ENCODE measurements at regions not wholly inside any gene's neighbourhood (a gene's known extent, or its start where the extent isn't known, plus 50 kb on each side); places are given as distances from the start of the nearest gene placed in this dataset.
"Not testable (repeated sequence)": the region's sequence is repeated elsewhere in the genome, so short reads cannot be mapped to it uniquely, and the experiment has no call there.

- DNase-seq (ENCODE audit: low read depth in 2 of 3, low spot score in 2 of 3) = no peak
Measured at GRCh38 chr2:226299771-226300170, 499.8 kb downstream of the IRS1 start.

GRCh38 chr2:226295681-226296080 is 503.9 kb downstream of the IRS1 start:
- DNase-seq (ENCODE audit: low read depth in 2 of 3, low spot score in 2 of 3) = no peak

GRCh38 chr2:226295123-226295522 is 504.5 kb downstream of the IRS1 start:
- no peak for DNase-seq (ENCODE audit: low read depth in 2 of 3, low spot score in 2 of 3)

- not testable (repeated sequence) for DNase-seq (ENCODE audit: low read depth in 2 of 3, low spot score in 2 of 3)
Measured at GRCh38 chr2:226291281-226291680, 508.3 kb downstream of the IRS1 start.

- DNase-seq (ENCODE audit: low read depth in 2 of 3, low spot score in 2 of 3) = no peak
Measured at GRCh38 chr2:226286916-226287315, 512.7 kb downstream of the IRS1 start.

- no peak for DNase-seq (ENCODE audit: low read depth in 2 of 3, low spot score in 2 of 3)
Measured at GRCh38 chr2:226283796-226284195, 515.8 kb downstream of the IRS1 start.

- no peak for DNase-seq (ENCODE audit: low read depth in 2 of 3, low spot score in 2 of 3)
Measured at GRCh38 chr2:226282151-226282550, 517.5 kb downstream of the IRS1 start.

GRCh38 chr2:226280136-226280535 is 519.5 kb downstream of the IRS1 start:
- DNase-seq (ENCODE audit: low read depth in 2 of 3, low spot score in 2 of 3) = not testable (repeated sequence)

- DNase-seq (ENCODE audit: low read depth in 2 of 3, low spot score in 2 of 3) = no peak
Measured at GRCh38 chr2:226275215-226275614, 524.4 kb downstream of the IRS1 start.

GRCh38 chr2:226274143-226274542 is 525.5 kb downstream of the IRS1 start:
- no peak for DNase-seq (ENCODE audit: low read depth in 2 of 3, low spot score in 2 of 3)

- DNase-seq (ENCODE audit: low read depth in 2 of 3, low spot score in 2 of 3) = no peak
Measured at GRCh38 chr2:226273440-226273839, 526.2 kb downstream of the IRS1 start.

GRCh38 chr2:226272435-226272834 is 527.2 kb downstream of the IRS1 start:
- DNase-seq (ENCODE audit: low read depth in 2 of 3, low spot score in 2 of 3) = no peak

- no peak for DNase-seq (ENCODE audit: low read depth in 2 of 3, low spot score in 2 of 3)
Measured at GRCh38 chr2:226270285-226271058, 529.1 kb downstream of the IRS1 start.

GRCh38 chr2:226267516-226268289 is 531.9 kb downstream of the IRS1 start:
- no peak for DNase-seq (ENCODE audit: low read depth in 2 of 3, low spot score in 2 of 3)

- DNase-seq (ENCODE audit: low read depth in 2 of 3, low spot score in 2 of 3) = no peak
Measured at GRCh38 chr2:226256709-226257376, 542.8 kb downstream of the IRS1 start.

GRCh38 chr2:226256237-226256636 is 543.4 kb downstream of the IRS1 start:
- DNase-seq (ENCODE audit: low read depth in 2 of 3, low spot score in 2 of 3) = no peak

- DNase-seq (ENCODE audit: low read depth in 2 of 3, low spot score in 2 of 3) = no peak
Measured at GRCh38 chr2:226251661-226252060, 548.0 kb downstream of the IRS1 start.

- DNase-seq (ENCODE audit: low read depth in 2 of 3, low spot score in 2 of 3) = no peak
Measured at GRCh38 chr2:226247289-226248275, 552.0 kb downstream of the IRS1 start.

- DNase-seq (ENCODE audit: low read depth in 2 of 3, low spot score in 2 of 3) = no peak
Measured at GRCh38 chr2:226234187-226234586, 565.4 kb downstream of the IRS1 start.

- no peak for DNase-seq (ENCODE audit: low read depth in 2 of 3, low spot score in 2 of 3)
Measured at GRCh38 chr2:226233388-226233787, 566.2 kb downstream of the IRS1 start.

- no peak for DNase-seq (ENCODE audit: low read depth in 2 of 3, low spot score in 2 of 3)
Measured at GRCh38 chr2:226228080-226228479, 571.5 kb downstream of the IRS1 start.
